ENCODE measurements at regions not wholly inside any gene's neighbourhood (a gene's known extent, or its start where the extent isn't known, plus 50 kb on each side); places are given as distances from the start of the nearest gene placed in this dataset.

DNA sequence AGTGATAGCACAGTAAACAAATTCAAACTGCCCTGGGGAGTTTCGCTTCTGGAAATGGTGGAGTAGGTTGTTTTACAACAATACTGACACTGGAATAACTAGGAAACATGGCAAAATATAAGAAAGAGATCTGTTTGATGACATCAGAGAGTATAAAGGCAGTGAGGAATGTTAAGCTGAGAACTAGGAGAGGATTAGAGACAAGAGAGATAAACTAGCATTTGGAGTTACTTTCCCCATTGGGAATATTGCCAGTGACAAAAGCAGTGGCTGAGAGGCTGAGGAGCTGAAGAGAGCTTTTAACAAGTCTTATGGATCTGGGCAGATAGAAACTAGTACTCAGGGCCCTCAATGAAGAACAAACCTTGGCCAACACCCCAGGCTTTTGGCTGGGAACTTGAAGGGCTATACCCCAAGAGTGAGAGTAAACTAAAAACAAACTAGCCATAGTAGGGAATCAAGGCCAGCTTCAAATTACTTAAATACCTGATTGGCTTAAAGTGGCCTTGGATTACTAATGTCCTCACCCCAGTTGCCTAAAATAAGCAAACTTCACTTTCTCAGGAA is 280.4 kb downstream of the KLF13 start:
- TF ChIP-seq TAF1 (IDR thresholded peaks at IDR 0.05; ENCODE audit: borderline replicate concordance, insufficient read depth, low read length) = no peak
- TF ChIP-seq, protein P1, sequence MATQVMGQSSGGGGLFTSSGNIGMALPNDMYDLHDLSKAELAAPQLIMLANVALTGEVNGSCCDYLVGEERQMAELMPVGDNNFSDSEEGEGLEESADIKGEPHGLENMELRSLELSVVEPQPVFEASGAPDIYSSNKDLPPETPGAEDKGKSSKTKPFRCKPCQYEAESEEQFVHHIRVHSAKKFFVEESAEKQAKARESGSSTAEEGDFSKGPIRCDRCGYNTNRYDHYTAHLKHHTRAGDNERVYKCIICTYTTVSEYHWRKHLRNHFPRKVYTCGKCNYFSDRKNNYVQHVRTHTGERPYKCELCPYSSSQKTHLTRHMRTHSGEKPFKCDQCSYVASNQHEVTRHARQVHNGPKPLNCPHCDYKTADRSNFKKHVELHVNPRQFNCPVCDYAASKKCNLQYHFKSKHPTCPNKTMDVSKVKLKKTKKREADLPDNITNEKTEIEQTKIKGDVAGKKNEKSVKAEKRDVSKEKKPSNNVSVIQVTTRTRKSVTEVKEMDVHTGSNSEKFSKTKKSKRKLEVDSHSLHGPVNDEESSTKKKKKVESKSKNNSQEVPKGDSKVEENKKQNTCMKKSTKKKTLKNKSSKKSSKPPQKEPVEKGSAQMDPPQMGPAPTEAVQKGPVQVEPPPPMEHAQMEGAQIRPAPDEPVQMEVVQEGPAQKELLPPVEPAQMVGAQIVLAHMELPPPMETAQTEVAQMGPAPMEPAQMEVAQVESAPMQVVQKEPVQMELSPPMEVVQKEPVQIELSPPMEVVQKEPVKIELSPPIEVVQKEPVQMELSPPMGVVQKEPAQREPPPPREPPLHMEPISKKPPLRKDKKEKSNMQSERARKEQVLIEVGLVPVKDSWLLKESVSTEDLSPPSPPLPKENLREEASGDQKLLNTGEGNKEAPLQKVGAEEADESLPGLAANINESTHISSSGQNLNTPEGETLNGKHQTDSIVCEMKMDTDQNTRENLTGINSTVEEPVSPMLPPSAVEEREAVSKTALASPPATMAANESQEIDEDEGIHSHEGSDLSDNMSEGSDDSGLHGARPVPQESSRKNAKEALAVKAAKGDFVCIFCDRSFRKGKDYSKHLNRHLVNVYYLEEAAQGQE (IDR thresholded peaks at IDR 0.05; ENCODE audit: insufficient read depth in 1 of 2, low read depth in 2 of 2, low read length in 2 of 2) = no peak
- TF ChIP-seq FOXP2 (optimal IDR thresholded peaks at IDR 0.05; ENCODE audit: borderline replicate concordance, extremely low read depth, extremely low read length, insufficient read depth) = no peak
- no peak for TF ChIP-seq POLR2AphosphoS5 (IDR thresholded peaks at IDR 0.05; ENCODE audit: low read depth, low read length)
- no peak for TF ChIP-seq SIN3A (IDR thresholded peaks at IDR 0.05; ENCODE audit: borderline replicate concordance, insufficient read depth, low read length)

DNA sequence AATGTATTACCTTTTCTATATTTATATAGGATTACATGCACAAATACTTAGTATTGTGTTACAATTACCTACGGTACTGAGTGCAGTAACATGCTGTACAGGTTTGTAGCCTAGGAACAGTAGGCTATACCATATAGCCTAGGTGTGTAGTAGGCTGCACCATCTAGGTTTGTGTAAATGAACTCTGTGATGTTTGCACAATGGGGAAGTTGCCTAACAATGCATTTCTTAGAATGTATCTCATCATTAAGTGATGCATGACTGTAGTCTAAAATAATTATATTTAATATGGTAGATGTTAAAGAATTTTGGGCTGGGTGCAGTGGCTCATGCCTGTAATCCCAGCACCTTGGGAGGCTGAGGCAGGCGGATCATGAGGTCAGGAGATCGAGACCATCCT is 281.0 kb downstream of the KLF13 start:
- TF ChIP-seq SIN3A (IDR thresholded peaks at IDR 0.05; ENCODE audit: borderline replicate concordance, insufficient read depth, low read length) (no peak), POLR2AphosphoS5 (IDR thresholded peaks at IDR 0.05; ENCODE audit: low read depth, low read length) (no peak)

DNA sequence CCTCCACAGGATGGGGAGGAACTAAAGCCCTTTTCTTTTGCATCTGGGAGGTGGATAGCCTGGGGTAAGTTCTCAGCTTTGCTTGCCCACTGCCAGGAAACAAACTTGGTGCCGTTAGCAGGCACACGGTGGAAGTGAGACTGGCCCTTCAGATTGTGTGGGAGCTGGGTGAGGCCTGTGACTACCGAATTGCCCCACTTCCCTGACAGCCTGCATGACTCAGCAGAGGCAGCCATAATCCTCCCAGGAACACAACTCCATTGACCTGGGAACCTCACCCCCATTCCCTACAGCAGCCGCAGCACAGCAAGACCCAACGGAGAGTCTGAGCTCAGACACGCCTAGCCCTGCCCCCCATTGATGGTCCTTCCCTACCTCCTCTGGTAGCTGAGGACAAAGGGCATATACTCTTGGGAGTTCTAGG is 282.6 kb downstream of the KLF13 start:
- no peak for TF ChIP-seq SIN3A (IDR thresholded peaks at IDR 0.05; ENCODE audit: borderline replicate concordance, insufficient read depth, low read length)
- TF ChIP-seq TAF1 (IDR thresholded peaks at IDR 0.05; ENCODE audit: borderline replicate concordance, insufficient read depth, low read length) = no peak
- no peak for TF ChIP-seq FOXP2 (optimal IDR thresholded peaks at IDR 0.05; ENCODE audit: borderline replicate concordance, extremely low read depth, extremely low read length, insufficient read depth)
- TF ChIP-seq, protein P1 (IDR thresholded peaks at IDR 0.05; ENCODE audit: insufficient read depth in 1 of 2, low read depth in 2 of 2, low read length in 2 of 2) = no peak
- TF ChIP-seq POLR2AphosphoS5 (IDR thresholded peaks at IDR 0.05; ENCODE audit: low read depth, low read length) = no peak

DNA sequence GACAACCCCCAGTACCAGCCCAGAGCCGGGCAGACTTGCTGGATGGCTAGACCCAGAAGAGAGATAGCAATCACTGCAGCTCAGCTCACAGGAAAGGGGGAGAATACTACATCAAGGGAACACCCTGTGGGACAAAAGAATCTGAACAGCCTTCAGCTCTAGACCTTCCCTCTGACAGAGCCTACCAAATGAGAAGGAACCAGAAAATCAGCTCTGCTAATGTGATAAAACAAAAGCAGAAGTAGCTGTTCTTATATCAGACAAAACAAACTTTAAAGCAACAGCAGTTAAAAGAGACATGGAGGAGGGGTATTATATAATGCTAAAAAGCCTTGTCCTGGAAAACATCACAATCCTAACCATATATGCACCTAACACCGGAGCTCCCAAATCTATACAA is 283.3 kb downstream of the KLF13 start:
- no peak for TF ChIP-seq POLR2AphosphoS5 (IDR thresholded peaks at IDR 0.05; ENCODE audit: low read depth, low read length)
- no peak for TF ChIP-seq TAF1 (IDR thresholded peaks at IDR 0.05; ENCODE audit: borderline replicate concordance, insufficient read depth, low read length)
- TF ChIP-seq FOXP2 (optimal IDR thresholded peaks at IDR 0.05; ENCODE audit: borderline replicate concordance, extremely low read depth, extremely low read length, insufficient read depth) = no peak
- TF ChIP-seq, protein P1 (IDR thresholded peaks at IDR 0.05; ENCODE audit: insufficient read depth in 1 of 2, low read depth in 2 of 2, low read length in 2 of 2) = no peak
- no peak for TF ChIP-seq SIN3A (IDR thresholded peaks at IDR 0.05; ENCODE audit: borderline replicate concordance, insufficient read depth, low read length)

DNA sequence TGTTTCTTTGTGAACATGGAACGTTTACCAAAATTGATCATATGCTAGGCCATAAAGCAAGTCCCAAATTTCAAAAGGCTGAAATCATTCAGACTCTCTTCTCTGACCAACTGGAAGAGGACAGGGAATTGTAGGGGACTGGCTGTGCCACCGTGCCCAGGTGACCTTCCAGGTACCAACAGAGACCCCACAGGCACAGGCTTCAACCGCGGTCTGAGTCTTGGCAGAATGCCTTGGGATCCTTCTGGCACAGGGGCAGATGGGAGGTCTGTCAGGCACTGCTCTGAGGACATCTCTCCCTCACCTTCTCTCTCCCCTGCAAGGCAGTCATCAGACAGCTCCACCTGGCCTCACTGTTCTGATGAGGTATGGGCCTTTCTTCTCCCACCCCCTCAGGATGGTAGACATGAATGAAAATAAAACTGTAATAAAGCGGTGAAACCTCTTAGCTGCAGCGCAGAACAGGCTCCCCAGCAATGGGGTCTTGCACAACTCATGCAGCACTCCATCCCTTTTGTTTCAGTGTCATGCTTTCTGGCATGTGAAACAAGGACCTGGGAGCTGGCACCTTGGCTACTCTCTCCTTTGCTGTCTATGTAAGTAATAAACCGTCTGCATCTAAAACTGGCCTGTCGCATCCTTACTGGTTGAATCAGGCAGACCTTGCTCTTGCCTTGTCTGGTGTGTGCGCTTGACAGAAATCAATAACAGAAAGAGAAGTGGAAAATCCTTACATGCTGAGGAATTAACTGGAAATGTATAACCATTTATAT is 289.2 kb downstream of the KLF13 start:
- TF ChIP-seq SIN3A (IDR thresholded peaks at IDR 0.05; ENCODE audit: borderline replicate concordance, insufficient read depth, low read length) (no peak), TAF1 (IDR thresholded peaks at IDR 0.05; ENCODE audit: borderline replicate concordance, insufficient read depth, low read length) (no peak), POLR2AphosphoS5 (IDR thresholded peaks at IDR 0.05; ENCODE audit: low read depth, low read length) (no peak), FOXP2 (optimal IDR thresholded peaks at IDR 0.05; ENCODE audit: borderline replicate concordance, extremely low read depth, extremely low read length, insufficient read depth) (no peak)
- TF ChIP-seq, protein P1 (IDR thresholded peaks at IDR 0.05; ENCODE audit: insufficient read depth in 1 of 2, low read depth in 2 of 2, low read length in 2 of 2) = no peak

All from PFSK-1 (cell line).